GM12892 (cell line): ENCODE measurements at regions not wholly inside any gene's neighbourhood (a gene's known extent, or its start where the extent isn't known, plus 50 kb on each side); places are given as distances from the start of the nearest gene placed in this dataset.
"Not testable (repeated sequence)": the region's sequence is repeated elsewhere in the genome, so short reads cannot be mapped to it uniquely, and the experiment has no call there.

Experiments used
- DNase-seq: peaks from one replicate; pipeline ENCODE4 v3.0.0; 2011; ENCODE audit not compliant: insufficient read length
- FAIRE-seq: peaks from 2 replicates; lab custom pipeline; 2011; peaks lifted over from hg19 to GRCh38; lab: Jason Lieb, UNC
- POLR2A ChIP-seq: IDR thresholded peaks from 2 replicates; pipeline ENCODE4 v1.6.1; 2011; ENCODE audit warnings: low read depth, low read length, control low read depth
- POLR2AphosphoS5 ChIP-seq: IDR thresholded peaks from 2 replicates; pipeline ENCODE4 v1.6.1; 2011; ENCODE audit warnings: low read depth, low read length, control low read depth
- TAF1 ChIP-seq: IDR thresholded peaks from 2 replicates; pipeline ENCODE4 v1.6.1; 2011; ENCODE audit warnings: low read depth, mild to moderate bottlenecking, control low read depth, low read length, borderline replicate concordance

GRCh38 chr13:38463048-38463447 lies 113.4 kb downstream of the UFM1 start:
- FAIRE-seq (no peak), DNase-seq (no peak)
- no peak for TF ChIP-seq POLR2A
- TF ChIP-seq TAF1 = no peak
- no peak for TF ChIP-seq POLR2AphosphoS5

- DNase-seq, FAIRE-seq: not testable (repeated sequence)
Observed at GRCh38 chr13:38472411-38472810, 122.8 kb downstream of the UFM1 start.

- TF ChIP-seq POLR2A (no peak), POLR2AphosphoS5 (no peak), TAF1 (no peak)
- DNase-seq (no peak), FAIRE-seq (no peak)
Observed at GRCh38 chr13:38473305-38473704, 123.7 kb downstream of the UFM1 start.

GRCh38 chr13:38477676-38478075 lies 128.0 kb downstream of the UFM1 start:
- no peak for TF ChIP-seq TAF1
- no peak for TF ChIP-seq POLR2AphosphoS5
- no peak for TF ChIP-seq POLR2A
- no peak for FAIRE-seq
- DNase-seq = no peak

- FAIRE-seq (no peak), DNase-seq (no peak)
- no peak for TF ChIP-seq POLR2AphosphoS5
- TF ChIP-seq POLR2A = no peak
- TF ChIP-seq TAF1 = no peak
Observed at GRCh38 chr13:38483623-38484022, 134.0 kb downstream of the UFM1 start.

- DNase-seq (no peak), FAIRE-seq (no peak)
- no peak for TF ChIP-seq POLR2AphosphoS5
- TF ChIP-seq POLR2A = no peak
- TF ChIP-seq TAF1 = no peak
Observed at GRCh38 chr13:38490657-38491056, 141.0 kb downstream of the UFM1 start.

GRCh38 chr13:38494445-38494844 lies 144.8 kb downstream of the UFM1 start:
- DNase-seq = no peak
- no peak for FAIRE-seq
- TF ChIP-seq TAF1 (no peak), POLR2AphosphoS5 (no peak), POLR2A (no peak)

- TF ChIP-seq POLR2A = no peak
- TF ChIP-seq POLR2AphosphoS5 = no peak
- no peak for TF ChIP-seq TAF1
- no peak for FAIRE-seq
- no peak for DNase-seq
Observed at GRCh38 chr13:38496917-38497316, 147.3 kb downstream of the UFM1 start.

- no peak for DNase-seq
- TF ChIP-seq POLR2A (no peak), POLR2AphosphoS5 (no peak), TAF1 (no peak)
- no peak for FAIRE-seq
Observed at GRCh38 chr13:38498271-38498670, 148.6 kb downstream of the UFM1 start.

- no peak for DNase-seq
- FAIRE-seq = no peak
- TF ChIP-seq POLR2A (no peak), TAF1 (no peak), POLR2AphosphoS5 (no peak)
Observed at GRCh38 chr13:38514575-38514974, 164.9 kb downstream of the UFM1 start.

- DNase-seq (no peak), FAIRE-seq (no peak)
- no peak for TF ChIP-seq POLR2AphosphoS5
- no peak for TF ChIP-seq TAF1
- no peak for TF ChIP-seq POLR2A
Observed at GRCh38 chr13:38518328-38518727, 168.5 kb upstream of the FREM2 start.

- FAIRE-seq (no peak), DNase-seq (no peak)
- TF ChIP-seq TAF1 (no peak), POLR2A (no peak), POLR2AphosphoS5 (no peak)
Observed at GRCh38 chr13:38519229-38519911, 167.5 kb upstream of the FREM2 start.

- TF ChIP-seq POLR2AphosphoS5 = no peak
- no peak for TF ChIP-seq POLR2A
- no peak for TF ChIP-seq TAF1
- FAIRE-seq (no peak), DNase-seq (no peak)
Observed at GRCh38 chr13:38520041-38520440, 166.8 kb upstream of the FREM2 start.
